ENCODE measurements at regions not wholly inside any gene's neighbourhood (a gene's known extent, or its start where the extent isn't known, plus 50 kb on each side); places are given as distances from the start of the nearest gene placed in this dataset.

GRCh38 chr14:34246206-34246605 is 215.8 kb downstream of the SPTSSA start:
- no peak for DNase-seq (ENCODE audit: low read depth in 2 of 2)

- no peak for DNase-seq (ENCODE audit: low read depth in 2 of 2)
Measured at GRCh38 chr14:34243401-34243800, 218.6 kb downstream of the SPTSSA start.

GRCh38 chr14:34243001-34243400 is 219.0 kb downstream of the SPTSSA start:
- no peak for DNase-seq (ENCODE audit: low read depth in 2 of 2)

- no peak for DNase-seq (ENCODE audit: low read depth in 2 of 2)
Measured at GRCh38 chr14:34241185-34241711, 220.8 kb downstream of the SPTSSA start.

- DNase-seq (ENCODE audit: low read depth in 2 of 2) = no peak
Measured at GRCh38 chr14:34238610-34239009, 223.4 kb downstream of the SPTSSA start.

- no peak for DNase-seq (ENCODE audit: low read depth in 2 of 2)
Measured at GRCh38 chr14:34237677-34238076, 224.4 kb downstream of the SPTSSA start.

- no peak for DNase-seq (ENCODE audit: low read depth in 2 of 2)
Measured at GRCh38 chr14:34237081-34237480, 225.0 kb downstream of the SPTSSA start.

GRCh38 chr14:34235643-34236300 is 226.3 kb downstream of the SPTSSA start:
- DNase-seq (ENCODE audit: low read depth in 2 of 2) = no peak

- DNase-seq (ENCODE audit: low read depth in 2 of 2) = no peak
Measured at GRCh38 chr14:34234258-34234657, 227.8 kb downstream of the SPTSSA start.

- DNase-seq (ENCODE audit: low read depth in 2 of 2) = no peak
Measured at GRCh38 chr14:34233619-34234018, 228.4 kb downstream of the SPTSSA start.

- DNase-seq (ENCODE audit: low read depth in 2 of 2) = no peak
Measured at GRCh38 chr14:34232790-34233189, 229.2 kb downstream of the SPTSSA start.

- DNase-seq (ENCODE audit: low read depth in 2 of 2) = no peak
Measured at GRCh38 chr14:34231626-34232025, 230.4 kb downstream of the SPTSSA start.

- no peak for DNase-seq (ENCODE audit: low read depth in 2 of 2)
Measured at GRCh38 chr14:34229140-34229539, 232.9 kb downstream of the SPTSSA start.

GRCh38 chr14:34228650-34228976 is 233.4 kb downstream of the SPTSSA start:
- DNase-seq (ENCODE audit: low read depth in 2 of 2) = no peak

- no peak for DNase-seq (ENCODE audit: low read depth in 2 of 2)
Measured at GRCh38 chr14:34227834-34228649, 234.0 kb downstream of the SPTSSA start.

GRCh38 chr14:34224221-34224620 is 237.8 kb downstream of the SPTSSA start:
- DNase-seq (ENCODE audit: low read depth in 2 of 2) = no peak

GRCh38 chr14:34223373-34224148 is 238.5 kb downstream of the SPTSSA start:
- DNase-seq (ENCODE audit: low read depth in 2 of 2) = no peak

GRCh38 chr14:34222867-34223266 is 239.2 kb downstream of the SPTSSA start:
- no peak for DNase-seq (ENCODE audit: low read depth in 2 of 2)

- DNase-seq (ENCODE audit: low read depth in 2 of 2) = no peak
Measured at GRCh38 chr14:34222122-34222521, 239.9 kb downstream of the SPTSSA start.

- DNase-seq (ENCODE audit: low read depth in 2 of 2) = no peak
Measured at GRCh38 chr14:34220921-34221320, 241.1 kb downstream of the SPTSSA start.

GRCh38 chr14:34220378-34220706 is 241.7 kb downstream of the SPTSSA start:
- DNase-seq (ENCODE audit: low read depth in 2 of 2) = no peak

GRCh38 chr14:34219661-34220377 is 242.2 kb downstream of the SPTSSA start:
- DNase-seq (ENCODE audit: low read depth in 2 of 2) = no peak
